Activated T-helper 1 cell treated with anti-CD3 and anti-CD28 coated beads, Interleukin-12 subunit alpha, Interleukin-12 subunit beta, Interleukin-2, Interleukin-4 antibody, amounts not matched to agents 30 ng/mL and 10 ng/mL and 1 ng/mL, durations not matched to agents 14 hours and 24 hours and 36 hours (primary cell): ENCODE measurements at regions not wholly inside any gene's neighbourhood (a gene's known extent, or its start where the extent isn't known, plus 50 kb on each side); places are given as distances from the start of the nearest gene placed in this dataset.

Experiments used
- DNase-seq: peaks from one replicate; pipeline ENCODE4 v3.0.0; 2021; ENCODE audit warnings: low spot score
- H3K27ac Mint-ChIP-seq: one replicate; pipeline ENCODE4 v1.8.0; 2021; ENCODE audit warnings: mild to moderate bottlenecking, mixed read lengths
- H3K27me3 Mint-ChIP-seq: one replicate; pipeline ENCODE4 v1.8.0; 2022; ENCODE audit warnings: mild to moderate bottlenecking, moderate library complexity, mixed read lengths; ENCODE audit not compliant: insufficient read depth
- H3K36me3 Mint-ChIP-seq: one replicate; pipeline ENCODE4 v1.8.0; 2021; ENCODE audit warnings: low read depth, mixed read lengths
- H3K4me1 Mint-ChIP-seq: one replicate; pipeline ENCODE4 v1.8.0; 2021; ENCODE audit warnings: low read depth, mixed read lengths
- H3K4me3 Mint-ChIP-seq: one replicate; pipeline ENCODE4 v1.8.0; 2021; ENCODE audit warnings: mild to moderate bottlenecking, moderate library complexity, mixed read lengths
- H3K9me3 Mint-ChIP-seq: one replicate; pipeline ENCODE4 v1.8.0; 2021; ENCODE audit warnings: mixed read lengths
- intact Hi-C: fragments of 100-400 bp; cut with micrococcal nuclease; formaldehyde crosslinking; loops from one replicate; pipeline ENCODE4 v1.15.1; 2024

- H3K36me3 Mint-ChIP-seq, result peaks cover 62% of the 10 kb centered on the region
- DNase-seq, result no peak
- intact Hi-C loops, result no loop called here
- H3K4me1 Mint-ChIP-seq, result peaks cover 33% of the 10 kb centered on the region
- no peaks in the 10 kb centered on the region for H3K27me3 Mint-ChIP-seq
- H3K4me3 Mint-ChIP-seq, result no peak overlapping the region
- H3K27ac Mint-ChIP-seq, result peak overlapping the region; percentile 37
- peaks cover 18% of the 10 kb centered on the region for H3K9me3 Mint-ChIP-seq
Measured at GRCh38 chr6:11291582-11291981, 59.1 kb upstream of the NEDD9 start.

- intact Hi-C loops, result no loop called here
- Mint-ChIP-seq H3K36me3 (peaks cover 54% of the 10 kb centered on the region), H3K27me3 (no peaks in the 10 kb centered on the region), H3K27ac (no peak overlapping the region), H3K9me3 (peaks cover 11% of the 10 kb centered on the region), H3K4me1 (peaks cover 38% of the 10 kb centered on the region), H3K4me3 (no peak overlapping the region)
- DNase-seq, result no peak
Measured at GRCh38 chr6:11290027-11290426, 57.6 kb upstream of the NEDD9 start.

GRCh38 chr6:11288065-11288464, 55.6 kb upstream of the NEDD9 start:
- intact Hi-C loops, result no loop called here

GRCh38 chr6:11284996-11285395, 52.5 kb upstream of the NEDD9 start:
- Mint-ChIP-seq H3K36me3 (peaks cover 30% of the 10 kb centered on the region), H3K27me3 (no peaks in the 10 kb centered on the region), H3K9me3 (peaks cover 7% of the 10 kb centered on the region), H3K27ac (no peak overlapping the region), H3K4me1 (peaks cover 8% of the 10 kb centered on the region), H3K4me3 (no peak overlapping the region)
- no peak for DNase-seq
- intact Hi-C loops, result no loop called here

More at GRCh38 chr6:11288065-11288464, 55.6 kb upstream of the NEDD9 start:
- Mint-ChIP-seq H3K27me3 (no peaks in the 10 kb centered on the region), H3K4me1 (peaks cover 26% of the 10 kb centered on the region), H3K36me3 (peaks cover 41% of the 10 kb centered on the region), H3K9me3 (peaks cover 4% of the 10 kb centered on the region), H3K27ac (no peak overlapping the region), H3K4me3 (no peak overlapping the region)
- DNase-seq, result no peak

- peaks cover 7% of the 10 kb centered on the region for H3K9me3 Mint-ChIP-seq
- no peak overlapping the region for H3K27ac Mint-ChIP-seq
- no peaks in the 10 kb centered on the region for H3K27me3 Mint-ChIP-seq
- H3K36me3 Mint-ChIP-seq, result peaks cover 30% of the 10 kb centered on the region
- no peak for DNase-seq
- no peak overlapping the region for H3K4me3 Mint-ChIP-seq
- intact Hi-C loops, result no loop called here
- peaks cover 9% of the 10 kb centered on the region for H3K4me1 Mint-ChIP-seq
Measured at GRCh38 chr6:11283629-11284028, 51.2 kb upstream of the NEDD9 start.

- H3K36me3 Mint-ChIP-seq, result peaks cover 32% of the 10 kb centered on the region
- H3K4me3 Mint-ChIP-seq, result no peak overlapping the region
- H3K27me3 Mint-ChIP-seq, result no peaks in the 10 kb centered on the region
- H3K4me1 Mint-ChIP-seq, result peaks cover 17% of the 10 kb centered on the region
- peaks cover 7% of the 10 kb centered on the region for H3K9me3 Mint-ChIP-seq
- no peak overlapping the region for H3K27ac Mint-ChIP-seq
- intact Hi-C loops, result no loop called here
- DNase-seq, result no peak
Measured at GRCh38 chr6:11282875-11283274, 50.4 kb upstream of the NEDD9 start.
